Activated CD4-positive, alpha-beta memory T cell treated with anti-CD3 and anti-CD28 coated beads for 36 hours (primary cell): ENCODE measurements at regions not wholly inside any gene's neighbourhood (a gene's known extent, or its start where the extent isn't known, plus 50 kb on each side); places are given as distances from the start of the nearest gene placed in this dataset.

Source experiments
- CTCF ChIA-PET: fragments of 350-600 bp; sonication (Branson Sonifier 250); formaldehyde crosslinking; loops from one replicate; lab custom pipeline; 2021; ENCODE audit warnings: antibody characterized with exemption, inconsistent platforms; lab: Charles Lee
- POLR2A ChIA-PET: fragments of 350-600 bp; sonication (Branson Sonifier 250); formaldehyde crosslinking; loops from one replicate; lab custom pipeline; 2021; ENCODE audit warnings: antibody characterized with exemption; lab: Charles Lee
- DNase-seq: peaks from one replicate; pipeline ENCODE4 v3.0.0-alpha.2; 2020
- H3K27ac Mint-ChIP-seq: one replicate; pipeline ENCODE4 v1.8.0; 2021; ENCODE audit warnings: mixed read lengths
- H3K27me3 Mint-ChIP-seq: one replicate; pipeline ENCODE4 v1.8.0; 2021; ENCODE audit warnings: mixed read lengths
- H3K36me3 Mint-ChIP-seq: one replicate; pipeline ENCODE4 v1.8.0; 2021; ENCODE audit warnings: mixed read lengths
- H3K4me1 Mint-ChIP-seq: one replicate; pipeline ENCODE4 v1.8.0; 2021; ENCODE audit warnings: low read depth, mixed read lengths
- H3K4me3 Mint-ChIP-seq: one replicate; pipeline ENCODE4 v1.8.0; 2021; ENCODE audit warnings: mild to moderate bottlenecking, mixed read lengths
- H3K9me3 Mint-ChIP-seq: one replicate; pipeline ENCODE4 v1.8.0; 2021; ENCODE audit warnings: mixed read lengths
- intact Hi-C: fragments of 100-400 bp; cut with micrococcal nuclease; formaldehyde crosslinking; loops from one replicate; pipeline ENCODE4 v1.15.1; 2023

DNA sequence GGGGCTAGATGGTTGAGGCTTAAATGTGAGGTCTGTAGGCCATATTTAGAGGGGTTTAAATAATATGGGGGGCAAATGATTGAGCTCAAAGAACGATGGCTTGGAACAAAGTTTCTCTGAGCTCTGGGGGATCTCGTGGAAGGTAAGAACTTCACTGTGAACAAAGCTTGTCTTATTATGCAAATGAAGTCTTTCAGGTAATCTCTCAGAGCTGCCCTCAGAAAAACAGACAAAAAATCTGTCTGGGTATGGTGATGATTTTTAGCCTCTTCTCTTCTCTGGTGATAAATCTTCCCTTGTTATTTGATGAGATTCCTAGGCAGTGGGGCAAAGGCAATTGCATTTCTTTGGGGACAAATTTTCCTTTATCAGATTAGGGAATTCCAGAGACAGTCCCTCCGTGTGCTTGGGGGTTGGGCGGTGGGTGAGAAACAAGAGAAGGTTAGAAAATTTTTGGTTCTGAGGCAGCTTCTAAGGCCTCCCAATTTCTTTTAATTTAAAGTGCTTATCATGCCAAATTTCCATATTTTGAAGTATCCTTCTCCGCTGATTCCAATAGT is 760.4 kb downstream of the TSN start:
- intact Hi-C loops, result no loop called here
- H3K27ac Mint-ChIP-seq, result no peak overlapping the region
- no peaks in the 10 kb centered on the region for H3K36me3 Mint-ChIP-seq
- H3K9me3 Mint-ChIP-seq, result peaks cover 14% of the 10 kb centered on the region
- no peak overlapping the region for H3K4me3 Mint-ChIP-seq
- no peaks in the 10 kb centered on the region for H3K27me3 Mint-ChIP-seq
- CTCF ChIA-PET, result no interaction called here
- no peak for DNase-seq
- POLR2A ChIA-PET, result no interaction called here
- H3K4me1 Mint-ChIP-seq, result no peaks in the 10 kb centered on the region

DNA sequence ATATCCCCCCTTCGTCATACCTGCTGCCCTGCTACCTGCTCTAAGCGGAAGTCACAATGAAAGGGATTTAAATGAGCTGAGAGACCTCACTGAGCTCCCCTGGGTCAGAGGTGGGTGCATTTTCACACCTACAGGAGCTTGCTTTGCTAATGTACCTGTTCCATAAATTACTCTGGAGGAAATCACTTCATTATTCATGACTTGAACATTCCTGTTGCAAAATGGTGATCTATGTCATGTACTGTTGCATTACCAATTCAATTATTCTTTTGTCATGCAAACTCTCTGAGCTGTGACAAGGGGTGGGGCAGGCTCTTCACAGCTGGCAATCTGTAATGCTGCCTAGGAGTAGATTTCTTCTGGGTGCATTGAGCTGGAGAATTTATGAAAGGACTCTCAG is 761.3 kb downstream of the TSN start:
- Mint-ChIP-seq H3K4me3 (no peak overlapping the region), H3K9me3 (peaks cover 14% of the 10 kb centered on the region), H3K27ac (no peak overlapping the region), H3K36me3 (no peaks in the 10 kb centered on the region), H3K4me1 (no peaks in the 10 kb centered on the region), H3K27me3 (no peaks in the 10 kb centered on the region)
- ChIA-PET POLR2A (no interaction called here), CTCF (no interaction called here)
- intact Hi-C loops, result no loop called here
- no peak for DNase-seq

DNA sequence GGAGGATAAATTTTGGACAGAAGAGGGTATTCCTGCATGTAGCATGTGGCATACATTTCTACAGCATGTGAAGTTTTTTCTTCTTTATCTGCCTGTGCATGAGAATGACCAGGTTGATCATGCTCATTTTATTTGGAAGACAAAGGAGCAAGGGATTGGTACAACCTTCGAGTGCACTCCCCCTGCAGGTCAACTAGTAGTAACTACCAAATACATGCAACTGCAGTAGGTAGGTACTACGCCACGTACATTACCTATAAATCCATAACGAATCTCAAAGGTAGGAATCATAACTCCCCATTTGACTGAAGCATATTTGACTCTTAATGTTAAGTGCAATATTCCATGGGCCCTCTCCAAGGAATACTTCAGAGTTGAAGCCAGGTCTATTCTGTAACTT is 763.9 kb downstream of the TSN start:
- DNase-seq, result no peak
- Mint-ChIP-seq H3K4me1 (no peaks in the 10 kb centered on the region), H3K27ac (no peak overlapping the region), H3K4me3 (no peak overlapping the region), H3K36me3 (no peaks in the 10 kb centered on the region), H3K27me3 (no peaks in the 10 kb centered on the region), H3K9me3 (peaks cover 5% of the 10 kb centered on the region)
- intact Hi-C loops, result no loop called here
- POLR2A ChIA-PET, result no interaction called here
- CTCF ChIA-PET, result no interaction called here

DNA sequence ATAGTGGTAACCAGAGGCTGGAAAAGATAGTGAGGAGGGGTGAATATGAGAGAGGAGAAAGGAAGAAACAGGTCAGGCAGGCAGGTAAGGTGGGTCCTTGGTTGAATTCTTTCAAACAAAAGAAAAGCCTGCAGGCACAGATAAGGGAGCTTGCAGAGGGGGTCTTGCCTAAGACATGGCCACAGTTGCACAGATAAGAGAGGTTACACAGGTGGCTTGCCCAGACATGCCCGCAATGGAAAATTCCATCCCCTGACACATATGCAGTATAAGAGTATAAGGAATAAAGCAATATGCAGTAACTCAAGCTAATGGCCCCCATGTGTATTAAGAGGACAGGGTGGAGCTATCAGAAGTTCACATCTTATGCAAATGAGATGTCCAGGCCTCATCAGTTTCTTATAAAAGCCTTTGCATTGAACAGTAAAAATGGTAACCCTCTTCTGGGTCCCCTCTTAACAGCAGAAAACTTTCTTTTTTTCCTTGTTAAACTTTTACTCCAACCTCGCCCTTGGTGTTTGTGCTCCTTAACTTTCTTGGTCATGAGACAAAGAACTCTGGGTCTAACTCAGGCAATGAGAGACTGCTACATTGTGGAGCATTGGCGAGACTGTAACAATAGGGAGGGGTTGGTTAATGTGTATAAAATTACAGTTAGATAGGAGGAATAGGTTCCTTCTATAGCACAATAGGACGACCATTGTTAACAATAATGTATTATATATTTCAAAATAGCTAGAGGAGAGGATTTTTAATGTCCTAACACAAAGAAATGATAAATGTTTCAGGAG is 764.6 kb downstream of the TSN start:
- Mint-ChIP-seq H3K27ac (no peak overlapping the region), H3K4me1 (no peaks in the 10 kb centered on the region), H3K36me3 (no peaks in the 10 kb centered on the region), H3K27me3 (no peaks in the 10 kb centered on the region), H3K9me3 (peaks cover 1% of the 10 kb centered on the region), H3K4me3 (no peak overlapping the region)
- ChIA-PET CTCF (no interaction called here), POLR2A (no interaction called here)
- intact Hi-C loops, result no loop called here
- no peak for DNase-seq

DNA sequence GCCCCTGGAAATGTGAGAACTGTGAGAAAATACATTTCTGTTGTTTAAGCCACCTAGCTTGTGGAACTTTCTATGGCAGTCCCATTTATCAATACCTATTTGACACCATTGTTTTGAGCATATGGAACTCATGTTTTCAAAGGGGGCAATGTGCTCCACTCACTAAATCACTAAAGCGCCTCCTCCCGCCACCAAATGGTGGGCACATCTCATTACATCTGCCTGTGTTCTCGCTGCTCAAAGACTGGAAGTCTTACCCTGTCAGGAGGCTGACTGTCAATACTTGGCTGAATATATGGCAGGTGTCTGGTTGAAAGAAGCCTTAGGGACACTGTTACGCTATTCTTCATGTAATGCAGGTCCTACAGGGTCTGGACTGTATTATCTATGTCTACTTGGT is 767.7 kb downstream of the TSN start:
- no peaks in the 10 kb centered on the region for H3K4me1 Mint-ChIP-seq
- no peaks in the 10 kb centered on the region for H3K9me3 Mint-ChIP-seq
- no peak overlapping the region for H3K4me3 Mint-ChIP-seq
- ChIA-PET CTCF (no interaction called here), POLR2A (no interaction called here)
- H3K27me3 Mint-ChIP-seq, result no peaks in the 10 kb centered on the region
- H3K36me3 Mint-ChIP-seq, result no peaks in the 10 kb centered on the region
- intact Hi-C loops, result no loop called here
- H3K27ac Mint-ChIP-seq, result no peak overlapping the region
- DNase-seq, result no peak

DNA sequence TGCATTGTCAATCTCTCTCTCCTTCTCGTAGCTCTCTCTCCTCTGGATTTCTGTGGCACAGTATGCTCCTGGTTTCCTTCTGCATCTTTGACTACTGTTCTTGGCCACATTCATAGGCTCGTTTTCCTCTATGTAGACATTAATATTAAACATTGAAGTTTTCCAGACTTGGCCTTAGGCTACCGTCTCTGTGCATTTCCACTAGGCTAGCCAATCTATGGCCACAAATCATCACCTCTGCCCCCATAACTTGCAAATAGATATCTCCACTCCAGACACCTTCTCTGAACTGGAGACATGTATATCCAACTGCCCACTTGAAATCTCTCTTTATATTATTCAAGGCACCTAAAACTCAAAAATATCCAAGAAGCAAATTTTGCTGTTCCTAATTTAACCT is 768.5 kb downstream of the TSN start:
- Mint-ChIP-seq H3K27ac (no peak overlapping the region), H3K4me1 (no peaks in the 10 kb centered on the region), H3K9me3 (no peaks in the 10 kb centered on the region), H3K27me3 (no peaks in the 10 kb centered on the region), H3K36me3 (no peaks in the 10 kb centered on the region), H3K4me3 (no peak overlapping the region)
- no peak for DNase-seq
- POLR2A ChIA-PET, result no interaction called here
- intact Hi-C loops, result no loop called here
- CTCF ChIA-PET, result interaction anchor here (0.6 kb wide), 1 partner anchor 1365 kb away, joined by 3 read pairs; no protein-coding TSS in a partner anchor

DNA sequence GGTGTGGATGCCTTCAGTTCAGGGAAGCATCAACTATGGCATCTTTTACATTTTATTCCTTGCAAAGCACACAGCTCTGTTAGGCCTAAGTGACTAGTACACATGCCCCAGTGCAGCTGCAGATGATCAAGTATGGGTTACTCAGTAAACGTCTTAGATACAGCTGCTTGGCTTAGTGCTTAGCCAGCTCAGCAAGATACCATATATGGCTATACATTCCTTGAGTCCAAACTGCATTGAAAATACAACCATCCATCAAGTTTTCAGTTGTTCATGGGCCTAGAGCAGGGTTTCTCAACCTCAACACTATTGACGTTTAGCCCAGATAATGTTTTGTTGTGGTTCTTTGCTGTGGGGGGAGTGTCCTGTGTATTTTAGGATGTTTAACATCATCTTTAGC is 769.9 kb downstream of the TSN start:
- no peak for DNase-seq
- CTCF ChIA-PET, result no interaction called here
- H3K4me3 Mint-ChIP-seq, result no peak overlapping the region
- POLR2A ChIA-PET, result no interaction called here
- no peaks in the 10 kb centered on the region for H3K27me3 Mint-ChIP-seq
- H3K4me1 Mint-ChIP-seq, result no peaks in the 10 kb centered on the region
- intact Hi-C loops, result no loop called here
- H3K27ac Mint-ChIP-seq, result no peak overlapping the region
- no peaks in the 10 kb centered on the region for H3K9me3 Mint-ChIP-seq
- no peaks in the 10 kb centered on the region for H3K36me3 Mint-ChIP-seq

DNA sequence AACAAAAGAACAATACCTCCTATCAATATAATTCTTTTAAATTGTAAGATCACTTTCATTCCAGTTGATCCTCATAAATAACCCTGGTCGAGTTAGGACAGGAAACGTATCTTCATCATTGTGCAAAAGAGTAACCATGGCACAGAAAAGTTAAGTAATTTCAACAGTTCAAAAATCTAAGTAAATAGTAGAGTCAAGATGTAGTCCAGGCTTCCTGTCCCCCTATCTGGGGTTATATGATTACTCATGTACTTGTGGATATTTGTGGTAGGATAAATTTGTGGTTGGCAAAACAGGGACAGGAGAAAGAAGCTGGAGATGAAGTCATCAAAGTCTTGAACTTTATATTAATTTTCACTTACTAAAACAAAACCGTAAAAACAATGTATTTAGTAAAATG is 772.6 kb downstream of the TSN start:
- Mint-ChIP-seq H3K27me3 (no peaks in the 10 kb centered on the region), H3K27ac (no peak overlapping the region), H3K4me3 (no peak overlapping the region), H3K9me3 (no peaks in the 10 kb centered on the region), H3K4me1 (no peaks in the 10 kb centered on the region), H3K36me3 (no peaks in the 10 kb centered on the region)
- POLR2A ChIA-PET, result no interaction called here
- CTCF ChIA-PET, result no interaction called here
- intact Hi-C loops, result no loop called here
- DNase-seq, result no peak

DNA sequence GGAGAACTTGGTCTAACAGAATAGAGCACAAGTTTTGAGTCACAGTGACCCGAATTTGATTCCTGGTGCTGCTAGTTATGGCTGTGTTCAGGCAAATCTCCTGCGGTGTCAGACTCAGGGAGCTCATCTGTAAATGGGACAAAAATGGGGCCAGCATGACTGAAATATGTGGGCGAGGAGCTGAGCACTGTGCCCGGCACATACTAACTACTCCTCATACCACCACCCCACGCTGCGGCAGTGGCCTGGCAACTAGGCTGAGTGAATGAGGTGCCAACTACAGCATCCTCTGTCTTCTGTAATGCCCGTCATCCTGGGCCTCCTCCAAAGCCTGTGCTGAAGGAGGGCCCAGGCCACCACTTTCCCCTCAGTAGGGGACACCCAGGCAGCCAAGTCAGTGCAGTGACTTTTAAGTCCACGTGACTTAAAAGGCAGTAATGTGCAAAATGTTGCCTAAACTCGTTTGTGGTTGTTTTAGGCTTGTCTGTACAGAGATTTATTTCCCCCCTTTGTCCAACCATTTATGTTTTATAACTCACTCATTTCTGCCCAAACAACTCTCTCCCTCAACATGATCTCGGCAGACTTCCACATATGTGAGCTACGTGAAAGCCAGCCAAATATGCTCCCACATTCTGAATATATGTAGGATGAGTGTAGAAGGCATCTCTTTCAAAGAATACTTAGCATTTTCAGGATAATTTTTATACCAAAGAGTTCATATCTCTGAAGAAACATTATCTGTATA is 773.7 kb downstream of the TSN start:
- H3K36me3 Mint-ChIP-seq, result no peaks in the 10 kb centered on the region
- H3K27me3 Mint-ChIP-seq, result no peaks in the 10 kb centered on the region
- DNase-seq, result no peak
- H3K4me3 Mint-ChIP-seq, result no peak overlapping the region
- no peaks in the 10 kb centered on the region for H3K4me1 Mint-ChIP-seq
- intact Hi-C loops, result no loop called here
- CTCF ChIA-PET, result no interaction called here
- no peak overlapping the region for H3K27ac Mint-ChIP-seq
- no peaks in the 10 kb centered on the region for H3K9me3 Mint-ChIP-seq
- POLR2A ChIA-PET, result no interaction called here

DNA sequence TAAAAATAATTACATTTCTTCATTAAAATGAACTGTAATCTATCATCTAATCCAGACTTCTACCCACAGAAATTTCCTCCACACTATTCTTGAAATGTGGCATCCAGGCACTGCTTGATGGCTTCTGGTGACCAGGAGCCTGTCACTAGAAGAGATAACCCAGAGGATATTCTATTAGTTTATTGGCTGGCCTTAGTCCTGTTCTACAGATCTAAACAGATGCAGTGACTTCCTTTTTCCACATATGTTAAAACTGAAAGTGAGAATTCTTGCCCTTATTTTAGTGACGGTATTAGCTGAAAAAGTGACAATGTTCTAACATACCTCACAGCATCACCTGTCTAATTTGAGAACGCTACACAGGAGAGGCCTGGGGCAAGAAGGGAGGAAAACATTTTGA is 775.4 kb downstream of the TSN start:
- no peaks in the 10 kb centered on the region for H3K36me3 Mint-ChIP-seq

DNA sequence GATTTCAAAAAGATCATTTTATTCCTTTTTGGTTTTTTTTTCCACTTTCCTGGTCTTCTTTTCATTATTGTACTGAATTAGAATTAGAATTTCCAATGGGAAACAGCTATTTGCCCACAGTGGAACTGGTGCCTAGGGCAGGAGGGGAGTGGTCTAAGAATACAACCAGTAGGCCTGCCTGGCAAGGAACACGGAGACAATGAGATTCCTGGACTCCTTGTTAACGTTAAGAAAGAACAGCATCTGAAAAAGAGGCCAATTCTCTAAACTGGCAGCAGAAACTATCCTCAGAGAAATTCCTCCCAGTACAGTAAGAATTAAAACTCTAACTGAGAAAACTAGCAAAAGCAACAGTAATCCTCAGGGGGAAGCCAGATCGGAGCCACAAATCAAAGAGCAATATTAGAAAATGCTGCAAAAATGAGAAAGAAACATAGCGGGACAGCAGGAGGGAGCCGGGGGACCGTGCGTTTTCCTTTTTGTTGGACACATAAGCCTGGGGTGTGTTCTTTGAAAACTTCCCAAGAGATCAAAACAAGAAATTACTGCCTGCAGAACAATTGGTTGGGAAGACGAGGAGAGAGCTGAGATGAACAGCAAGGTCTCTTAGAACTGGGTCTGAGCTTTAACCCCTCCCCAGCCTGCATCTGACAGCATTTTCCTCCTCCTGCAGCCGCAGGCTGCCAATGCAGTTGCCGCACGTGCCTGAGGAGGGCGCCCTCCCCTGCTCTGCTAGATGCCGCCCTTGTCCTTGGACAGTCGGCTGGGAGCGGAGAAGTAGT is 776.0 kb downstream of the TSN start:
- ChIA-PET CTCF (no interaction called here), POLR2A (no interaction called here)
- H3K36me3 Mint-ChIP-seq, result no peaks in the 10 kb centered on the region
- H3K4me3 Mint-ChIP-seq, result no peak overlapping the region
- no peaks in the 10 kb centered on the region for H3K27me3 Mint-ChIP-seq
- H3K9me3 Mint-ChIP-seq, result no peaks in the 10 kb centered on the region
- intact Hi-C loops, result no loop called here
- H3K4me1 Mint-ChIP-seq, result no peaks in the 10 kb centered on the region
- H3K27ac Mint-ChIP-seq, result no peak overlapping the region
- no peak for DNase-seq

More for the DNA sequence above, 775.4 kb downstream of the TSN start:
- no peak for DNase-seq
- Mint-ChIP-seq H3K27me3 (no peaks in the 10 kb centered on the region), H3K9me3 (no peaks in the 10 kb centered on the region), H3K4me1 (no peaks in the 10 kb centered on the region), H3K4me3 (no peak overlapping the region), H3K27ac (no peak overlapping the region)
- CTCF ChIA-PET, result no interaction called here
- POLR2A ChIA-PET, result no interaction called here
- intact Hi-C loops, result no loop called here

DNA sequence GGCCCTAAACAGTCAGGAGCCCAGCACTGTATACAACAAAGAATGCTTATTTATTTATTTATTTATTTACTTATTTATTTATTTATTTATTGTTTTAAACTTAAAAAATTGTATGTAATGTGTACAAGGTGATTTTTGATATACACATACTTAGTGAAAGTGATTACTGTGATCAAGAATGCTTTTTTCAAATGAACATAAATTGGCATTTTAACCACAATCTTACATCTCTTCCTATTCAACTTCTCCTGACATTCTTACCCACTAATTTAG is 776.6 kb downstream of the TSN start:
- ChIA-PET POLR2A (no interaction called here), CTCF (no interaction called here)
- H3K4me1 Mint-ChIP-seq, result no peaks in the 10 kb centered on the region

More for the DNA sequence above, 776.6 kb downstream of the TSN start:
- Mint-ChIP-seq H3K27me3 (no peaks in the 10 kb centered on the region), H3K36me3 (no peaks in the 10 kb centered on the region), H3K9me3 (no peaks in the 10 kb centered on the region), H3K4me3 (no peak overlapping the region), H3K27ac (no peak overlapping the region)
- DNase-seq, result no peak
- intact Hi-C loops, result no loop called here
